ENCODE measurements at regions not wholly inside any gene's neighbourhood (a gene's known extent, or its start where the extent isn't known, plus 50 kb on each side); places are given as distances from the start of the nearest gene placed in this dataset.

DNA sequence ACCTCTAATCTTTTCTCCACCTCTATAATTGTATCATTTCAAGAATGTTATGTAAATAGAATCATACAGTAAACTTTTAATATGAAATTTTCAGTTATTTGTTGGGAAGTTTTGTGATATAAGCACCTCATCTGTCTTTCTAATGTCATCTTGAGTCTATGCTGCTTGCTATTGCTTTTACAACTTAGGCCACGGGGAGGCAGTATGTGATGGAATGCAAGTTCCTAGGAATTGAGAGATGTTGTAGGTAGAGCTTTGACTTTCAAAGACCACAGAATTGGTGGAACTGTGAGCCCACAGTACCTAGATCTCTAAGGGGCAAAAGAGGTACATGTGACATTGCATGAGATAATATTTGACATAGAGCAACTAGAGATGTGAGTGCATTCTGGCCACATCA, 328.3 kb downstream of the MFSD1 start:
- no peak overlapping the region for H3K27ac ChIP-seq (ENCODE audit: low read length)
- Mint-ChIP-seq H3K4me3 (no peak overlapping the region), H3K27ac (no peak overlapping the region), H3K36me3 (no peaks in the 10 kb centered on the region), H3K27me3 (ENCODE audit: low read depth in 2 of 2) (no peaks in the 10 kb centered on the region), H3K4me1 (no peaks in the 10 kb centered on the region), H3K9me3 (no peaks in the 10 kb centered on the region)
- no peak for DNase-seq
- H3K27me3 ChIP-seq (ENCODE audit: control insufficient read depth, insufficient read depth, low read length) = no peaks in the 10 kb centered on the region
- no peaks in the 10 kb centered on the region for H3K9me3 ChIP-seq (ENCODE audit: control insufficient read depth, insufficient read depth, low read length)
- H3K4me3 ChIP-seq (ENCODE audit: low read length) = no peak overlapping the region
- intact Hi-C loops (cut with micrococcal nuclease) = no loop called here
- TF ChIP-seq, protein P1, sequence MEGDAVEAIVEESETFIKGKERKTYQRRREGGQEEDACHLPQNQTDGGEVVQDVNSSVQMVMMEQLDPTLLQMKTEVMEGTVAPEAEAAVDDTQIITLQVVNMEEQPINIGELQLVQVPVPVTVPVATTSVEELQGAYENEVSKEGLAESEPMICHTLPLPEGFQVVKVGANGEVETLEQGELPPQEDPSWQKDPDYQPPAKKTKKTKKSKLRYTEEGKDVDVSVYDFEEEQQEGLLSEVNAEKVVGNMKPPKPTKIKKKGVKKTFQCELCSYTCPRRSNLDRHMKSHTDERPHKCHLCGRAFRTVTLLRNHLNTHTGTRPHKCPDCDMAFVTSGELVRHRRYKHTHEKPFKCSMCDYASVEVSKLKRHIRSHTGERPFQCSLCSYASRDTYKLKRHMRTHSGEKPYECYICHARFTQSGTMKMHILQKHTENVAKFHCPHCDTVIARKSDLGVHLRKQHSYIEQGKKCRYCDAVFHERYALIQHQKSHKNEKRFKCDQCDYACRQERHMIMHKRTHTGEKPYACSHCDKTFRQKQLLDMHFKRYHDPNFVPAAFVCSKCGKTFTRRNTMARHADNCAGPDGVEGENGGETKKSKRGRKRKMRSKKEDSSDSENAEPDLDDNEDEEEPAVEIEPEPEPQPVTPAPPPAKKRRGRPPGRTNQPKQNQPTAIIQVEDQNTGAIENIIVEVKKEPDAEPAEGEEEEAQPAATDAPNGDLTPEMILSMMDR (IDR thresholded peaks at IDR 0.05) = no peak
- ATAC-seq = no peak
- no peaks in the 10 kb centered on the region for H3K4me1 ChIP-seq (ENCODE audit: control insufficient read depth, insufficient read depth, low read length)
- 21% methylated on average over 1 of the region's 1 CpG for WGBS (ENCODE audit: insufficient coverage)
- no peaks in the 10 kb centered on the region for H3K36me3 ChIP-seq (ENCODE audit: control insufficient read depth, insufficient read depth, low read length)

DNA sequence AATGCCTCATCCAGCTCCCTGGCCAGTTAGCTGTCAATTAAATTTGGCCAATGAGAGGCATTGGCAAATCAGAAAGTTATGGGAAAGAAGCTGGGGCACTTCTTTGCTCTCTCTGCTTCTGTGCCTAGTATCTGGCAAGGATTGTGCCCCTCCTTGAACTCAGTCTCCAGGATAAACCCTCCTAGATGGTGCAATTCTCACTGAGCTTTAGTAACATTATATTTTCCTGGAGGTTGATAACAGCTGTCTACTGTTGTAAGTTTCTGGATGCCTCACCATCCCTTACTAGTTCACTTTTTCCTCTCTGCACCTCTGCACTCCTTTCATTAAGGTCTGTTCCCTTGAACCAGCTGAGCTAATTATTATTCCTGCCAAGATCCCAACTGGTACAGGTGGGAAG, 329.5 kb downstream of the MFSD1 start:
- H3K27ac Mint-ChIP-seq = no peak overlapping the region
- no peaks in the 10 kb centered on the region for H3K9me3 ChIP-seq (ENCODE audit: control insufficient read depth, insufficient read depth, low read length)
- H3K4me1 Mint-ChIP-seq = no peaks in the 10 kb centered on the region
- intact Hi-C loops (cut with micrococcal nuclease) = no loop called here
- DNase-seq = no peak
- no peaks in the 10 kb centered on the region for H3K27me3 ChIP-seq (ENCODE audit: control insufficient read depth, insufficient read depth, low read length)
- peaks cover 0 to 4% of the 10 kb centered on the region in 2 donors for H3K9me3 Mint-ChIP-seq
- H3K36me3 ChIP-seq (ENCODE audit: control insufficient read depth, insufficient read depth, low read length) = no peaks in the 10 kb centered on the region
- TF ChIP-seq, protein P1 (IDR thresholded peaks at IDR 0.05) = no peak
- H3K36me3 Mint-ChIP-seq = no peaks in the 10 kb centered on the region
- no peaks in the 10 kb centered on the region for H3K4me1 ChIP-seq (ENCODE audit: control insufficient read depth, insufficient read depth, low read length)
- no peak overlapping the region for H3K4me3 Mint-ChIP-seq
- no peaks in the 10 kb centered on the region for H3K27me3 Mint-ChIP-seq (ENCODE audit: low read depth in 2 of 2)
- no peak overlapping the region for H3K4me3 ChIP-seq (ENCODE audit: low read length)
- H3K27ac ChIP-seq (ENCODE audit: low read length) = no peak overlapping the region
- ATAC-seq = no peak

DNA sequence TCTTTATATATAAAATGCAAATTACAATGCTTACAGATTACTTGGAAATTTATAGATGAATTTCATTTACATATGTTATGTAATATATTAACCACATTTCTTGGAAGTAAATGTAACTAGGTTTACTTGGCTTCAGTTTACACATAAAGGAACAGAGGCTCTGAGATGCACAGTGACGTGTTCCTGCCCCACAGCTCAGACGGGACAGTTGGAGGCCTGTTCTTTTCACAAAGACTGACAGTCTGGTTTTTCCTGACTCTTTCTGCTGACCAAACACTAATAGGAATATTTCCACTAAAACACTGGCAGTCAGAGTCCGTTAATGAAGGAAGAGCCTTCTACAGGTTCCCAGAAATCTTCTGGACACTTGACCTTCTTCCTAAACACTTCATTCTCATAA, 336.1 kb downstream of the MFSD1 start:
- H3K4me3 Mint-ChIP-seq = no peak overlapping the region
- no peaks in the 10 kb centered on the region for H3K36me3 Mint-ChIP-seq
- no peaks in the 10 kb centered on the region for H3K4me1 ChIP-seq (ENCODE audit: control insufficient read depth, insufficient read depth, low read length)
- H3K27me3 Mint-ChIP-seq (ENCODE audit: low read depth in 2 of 2) = no peaks in the 10 kb centered on the region
- peaks cover 3 to 4% of the 10 kb centered on the region in 2 donors for H3K9me3 Mint-ChIP-seq
- H3K27ac Mint-ChIP-seq = no peak overlapping the region
- no peaks in the 10 kb centered on the region for H3K36me3 ChIP-seq (ENCODE audit: control insufficient read depth, insufficient read depth, low read length)
- no peak for ATAC-seq
- no peak for DNase-seq
- H3K27ac ChIP-seq (ENCODE audit: low read length) = no peak overlapping the region
- H3K27me3 ChIP-seq (ENCODE audit: control insufficient read depth, insufficient read depth, low read length) = no peaks in the 10 kb centered on the region
- no peaks in the 10 kb centered on the region for H3K9me3 ChIP-seq (ENCODE audit: control insufficient read depth, insufficient read depth, low read length)
- 59% methylated on average over 3 of the region's 3 CpGs for WGBS (ENCODE audit: insufficient coverage)
- intact Hi-C loops (cut with micrococcal nuclease) = no loop called here
- no peaks in the 10 kb centered on the region for H3K4me1 Mint-ChIP-seq
- TF ChIP-seq, protein P1 (IDR thresholded peaks at IDR 0.05) = no peak
- no peak overlapping the region for H3K4me3 ChIP-seq (ENCODE audit: low read length)

DNA sequence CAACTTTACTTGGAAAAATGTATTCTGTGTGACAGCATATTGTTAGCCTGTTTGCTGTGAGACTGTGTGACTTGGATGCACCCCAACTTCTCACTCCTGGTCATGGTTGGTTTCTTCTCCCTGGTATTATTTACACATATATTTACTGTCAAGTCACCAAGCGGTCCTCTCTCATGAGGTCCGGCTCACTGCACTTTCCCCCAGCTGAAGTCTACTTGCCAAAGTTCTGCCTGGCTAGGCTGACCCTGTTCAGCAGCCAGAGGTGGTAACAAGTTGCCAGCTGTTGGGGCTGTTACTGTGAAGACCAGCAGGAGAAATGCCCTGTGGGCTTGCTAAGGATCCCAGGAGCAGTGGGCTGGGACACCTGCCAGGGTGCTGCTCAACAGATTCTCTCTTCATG, 337.5 kb downstream of the MFSD1 start:
- Mint-ChIP-seq H3K4me3 (no peak overlapping the region), H3K9me3 (peaks cover 4% of the 10 kb centered on the region in 2 donors), H3K36me3 (no peaks in the 10 kb centered on the region), H3K27me3 (ENCODE audit: low read depth in 2 of 2) (no peaks in the 10 kb centered on the region), H3K4me1 (no peaks in the 10 kb centered on the region), H3K27ac (no peak overlapping the region)
- H3K27me3 ChIP-seq (ENCODE audit: control insufficient read depth, insufficient read depth, low read length) = no peaks in the 10 kb centered on the region
- no peaks in the 10 kb centered on the region for H3K4me1 ChIP-seq (ENCODE audit: control insufficient read depth, insufficient read depth, low read length)
- no peak for DNase-seq
- no peak overlapping the region for H3K4me3 ChIP-seq (ENCODE audit: low read length)
- no peak overlapping the region for H3K27ac ChIP-seq (ENCODE audit: low read length)
- intact Hi-C loops (cut with micrococcal nuclease) = no loop called here
- 79% methylated on average over 2 of the region's 2 CpGs for WGBS (ENCODE audit: insufficient coverage)
- ATAC-seq = no peak
- TF ChIP-seq, protein P1 (IDR thresholded peaks at IDR 0.05) = no peak
- H3K9me3 ChIP-seq (ENCODE audit: control insufficient read depth, insufficient read depth, low read length) = no peaks in the 10 kb centered on the region
- H3K36me3 ChIP-seq (ENCODE audit: control insufficient read depth, insufficient read depth, low read length) = no peaks in the 10 kb centered on the region

Data from natural killer cell (primary cell).